OCI-LY7 (cell line): ENCODE measurements at regions not wholly inside any gene's neighbourhood (a gene's known extent, or its start where the extent isn't known, plus 50 kb on each side); places are given as distances from the start of the nearest gene placed in this dataset.

Experiments
- BruUV-seq: library from RNA; stranded (reverse); fragments of 400-500 nt; replicated peaks from 2 replicates; lab custom pipeline; 2021; lab: Mats Ljungman, UMichigan
- CTCF ChIA-PET: fragments of 300-600 bp; sonication (Branson Sonifier 250); formaldehyde crosslinking; loops from one replicate; lab custom pipeline; 2022; ENCODE audit warnings: antibody characterized with exemption; ENCODE audit not compliant: unreplicated experiment; lab: Charles Lee
- POLR2A ChIA-PET: fragments of 300-600 bp; sonication (Branson Sonifier 250); formaldehyde crosslinking; loops from one replicate; lab custom pipeline; 2022; ENCODE audit warnings: antibody characterized with exemption; lab: Charles Lee
- DNase-seq: peaks from one replicate; pipeline ENCODE4 v3.0.0-alpha.2; 2015; ENCODE audit warnings: low spot score
- H2AFZ ChIP-seq: fragments of 200-600 bp; sonication (generic), shearing (Covaris generic); 2 replicates; pipeline ENCODE4 v1.6.1; 2014; ENCODE audit warnings: mild to moderate bottlenecking, antibody characterized with exemption, low read length, moderate library complexity
- H3K27ac ChIP-seq: fragments of 200-600 bp; sonication (generic); 2 replicates; pipeline ENCODE4 v1.5.1; 2014; ENCODE audit warnings: mixed run types, low read depth, mild to moderate bottlenecking, moderate library complexity, low read length, inconsistent platforms; ENCODE audit not compliant: poor library complexity, severe bottlenecking
- H3K36me3 ChIP-seq: fragments of 200-600 bp; sonication (generic); 2 replicates; pipeline ENCODE4 v1.6.1; 2014; ENCODE audit warnings: mild to moderate bottlenecking, antibody characterized with exemption, low read length, moderate library complexity, mixed read lengths; ENCODE audit not compliant: insufficient read depth
- H3K4me1 ChIP-seq: fragments of 200-600 bp; sonication (generic); 2 replicates; pipeline ENCODE4 v1.5.1; 2014; ENCODE audit warnings: mild to moderate bottlenecking, low read length; ENCODE audit not compliant: insufficient read depth, poor library complexity, severe bottlenecking
- H3K4me2 ChIP-seq: fragments of 200-600 bp; sonication (generic); 2 replicates; pipeline ENCODE4 v1.6.1; 2014; ENCODE audit warnings: mild to moderate bottlenecking, low read length
- H3K4me3 ChIP-seq: fragments of 200-600 bp; sonication (generic); 2 replicates; pipeline ENCODE4 v1.5.1; 2014; ENCODE audit warnings: mild to moderate bottlenecking, low read depth, low read length; ENCODE audit not compliant: poor library complexity, severe bottlenecking
- H3K79me2 ChIP-seq: fragments of 200-600 bp; sonication (generic); 2 replicates; pipeline ENCODE4 v1.6.1; 2016; ENCODE audit warnings: low read depth, mild to moderate bottlenecking, low read length, moderate library complexity, mixed read lengths; ENCODE audit not compliant: insufficient read depth
- H3K9me2 ChIP-seq: fragments of 200-600 bp; sonication (generic); 2 replicates; pipeline ENCODE4 v1.6.1; 2016; ENCODE audit warnings: mild to moderate bottlenecking, low read length, mixed read lengths; ENCODE audit not compliant: insufficient read depth
- H3K9me3 ChIP-seq: fragments of 200-600 bp; sonication (generic); 2 replicates; pipeline ENCODE4 v1.6.1; 2014; ENCODE audit warnings: mild to moderate bottlenecking, mixed run types, low read length, mixed read lengths
- H4K20me1 ChIP-seq: fragments of 200-600 bp; sonication (generic); 2 replicates; pipeline ENCODE4 v1.6.1; 2014; ENCODE audit warnings: mild to moderate bottlenecking, antibody characterized with exemption, low read length, moderate library complexity, mixed read lengths; ENCODE audit not compliant: insufficient read depth
- CTCF ChIP-seq: fragments of 200-600 bp; sonication (generic); conservative IDR thresholded peaks from 2 replicates; pipeline ENCODE4 v1.5.1; 2014; ENCODE audit warnings: mild to moderate bottlenecking, antibody characterized with exemption, low read length, moderate library complexity, mixed read lengths
- EZH2phosphoT487 ChIP-seq: fragments of 200-600 bp; sonication (generic); IDR thresholded peaks from 2 replicates; pipeline ENCODE4 v1.6.1; 2018; ENCODE audit warnings: low read depth, borderline replicate concordance, mild to moderate bottlenecking, mixed run types, antibody characterized with exemption, low read length, moderate library complexity, mixed read lengths
- intact Hi-C: fragments of 100-400 bp; cut with micrococcal nuclease; formaldehyde crosslinking; loops from one replicate; pipeline ENCODE4 v1.10.0; 2022; ENCODE audit not compliant: unreplicated experiment

- CTCF ChIA-PET: no interaction called here
- Histone ChIP-seq H3K36me3 (no peaks in the 10 kb centered on the region), H3K9me2 (no peaks in the 10 kb centered on the region), H3K4me2 (no peak overlapping the region), H3K27ac (no peak overlapping the region), H2AFZ (no peak overlapping the region), H3K4me1 (no peaks in the 10 kb centered on the region), H3K9me3 (no peaks in the 10 kb centered on the region), H4K20me1 (no peaks in the 10 kb centered on the region), H3K79me2 (no peaks in the 10 kb centered on the region), H3K4me3 (no peak overlapping the region)
- no TSS peak for BruUV-seq
- intact Hi-C loops: no loop called here
- POLR2A ChIA-PET: no interaction called here
- DNase-seq: no peak
- TF ChIP-seq CTCF (no peak), EZH2phosphoT487 (no peak)
These were observed 117.1 kb downstream of the ANAPC4 start for GRCh38 chr4:25494166-25494565.

DNA sequence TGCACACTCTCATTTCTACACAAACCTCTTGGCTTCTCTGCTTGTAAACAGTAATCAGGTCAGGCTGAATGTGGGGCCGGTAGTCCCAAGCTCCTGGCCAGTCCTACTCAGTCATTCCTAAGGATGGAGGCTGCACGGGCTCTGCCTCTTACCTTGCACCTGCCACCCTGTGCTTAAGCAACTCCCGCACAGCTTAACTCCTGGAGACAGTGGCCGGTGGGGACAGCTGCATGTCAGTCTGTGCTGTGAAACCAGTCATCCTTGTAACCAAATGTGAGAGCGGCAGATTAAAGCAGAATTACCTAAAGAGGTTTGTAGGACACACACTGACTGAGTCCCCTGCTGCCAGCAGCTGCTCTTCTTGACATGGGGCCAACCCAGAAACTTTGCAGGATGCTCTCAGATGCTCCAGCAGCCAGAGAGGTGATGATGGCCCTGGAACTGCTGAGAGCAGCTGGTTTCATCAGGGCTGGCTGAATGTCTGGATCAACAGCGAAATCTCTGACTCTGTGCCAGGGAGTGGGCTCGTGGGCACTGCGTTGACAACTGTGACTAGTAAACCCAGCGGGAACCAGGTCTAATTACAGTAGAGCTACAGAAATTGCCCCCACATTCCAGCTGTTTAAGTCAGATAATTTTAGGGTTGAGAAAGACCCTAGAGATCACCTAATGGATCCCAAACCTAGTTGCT is 123.7 kb downstream of the ANAPC4 start:
- no TSS peak for BruUV-seq
- H3K4me1 ChIP-seq: no peaks in the 10 kb centered on the region
- H3K27ac ChIP-seq: no peak overlapping the region
- H3K9me3 ChIP-seq: no peaks in the 10 kb centered on the region
- no peaks in the 10 kb centered on the region for H3K79me2 ChIP-seq
- POLR2A ChIA-PET: interaction anchor here (0.6 to 1.1 kb wide), 2 partner anchors 18 to 21 kb away, joined by 3 to 4 read pairs; no protein-coding TSS in a partner anchor
- no peaks in the 10 kb centered on the region for H3K9me2 ChIP-seq
- H3K36me3 ChIP-seq: no peaks in the 10 kb centered on the region
- H3K4me3 ChIP-seq: no peak overlapping the region
- H3K4me2 ChIP-seq: no peak overlapping the region
- CTCF ChIA-PET: no interaction called here
- H4K20me1 ChIP-seq: no peaks in the 10 kb centered on the region
- no peak for TF ChIP-seq EZH2phosphoT487
- intact Hi-C loops: no loop called here
- DNase-seq: peak; percentile 21
- H2AFZ ChIP-seq: no peak overlapping the region

DNA sequence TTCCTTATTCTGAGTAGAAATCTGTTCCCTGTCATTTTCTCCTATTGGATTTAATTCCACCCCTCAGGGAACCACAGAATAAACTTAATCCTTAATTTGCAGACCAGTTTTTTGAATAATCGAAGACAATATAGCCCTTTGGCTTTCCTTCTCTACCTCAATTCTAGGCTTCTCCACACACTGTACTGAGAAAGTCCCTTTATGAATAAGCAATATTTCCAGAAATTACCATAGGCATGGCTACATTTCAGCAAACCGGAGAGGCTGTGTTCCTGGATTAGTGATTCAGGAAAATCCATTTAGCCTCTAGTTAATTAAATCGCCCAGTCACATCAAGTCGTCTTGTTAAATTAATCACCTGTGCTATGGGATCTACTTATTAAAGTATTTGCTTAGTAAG is 125.1 kb downstream of the ANAPC4 start:
- Histone ChIP-seq H3K4me3 (no peak overlapping the region), H3K36me3 (no peaks in the 10 kb centered on the region), H3K27ac (no peak overlapping the region), H3K79me2 (no peaks in the 10 kb centered on the region), H3K9me3 (no peaks in the 10 kb centered on the region), H4K20me1 (no peaks in the 10 kb centered on the region), H2AFZ (no peak overlapping the region), H3K4me1 (no peaks in the 10 kb centered on the region), H3K4me2 (no peak overlapping the region), H3K9me2 (no peaks in the 10 kb centered on the region)
- BruUV-seq: no TSS peak
- TF ChIP-seq EZH2phosphoT487 (no peak), CTCF (no peak)
- CTCF ChIA-PET: no interaction called here
- intact Hi-C loops: no loop called here
- POLR2A ChIA-PET: no interaction called here
- no peak for DNase-seq
